SK-N-SH (cell line): ENCODE measurements at regions not wholly inside any gene's neighbourhood (a gene's known extent, or its start where the extent isn't known, plus 50 kb on each side); places are given as distances from the start of the nearest gene placed in this dataset.

Source experiments
- CTCF ChIA-PET: fragments of 300-600, 350-600 bp; formaldehyde crosslinking; extraction: SDS; loops from one replicate; lab custom pipeline; 2021; lab: Yijun Ruan, JAX
- POLR2A ChIA-PET: fragments of 350-600 bp; sonication (Branson Sonifier 250); formaldehyde crosslinking; extraction: SDS; loops from one replicate; lab custom pipeline; 2020; ENCODE audit warnings: antibody characterized with exemption, inconsistent platforms; lab: Yijun Ruan, JAX
- DNase-seq: peaks from one replicate; pipeline ENCODE4 v3.0.0; 2012
- H2AFZ ChIP-seq: fragments of 200-600 bp; sonication (generic); 2 replicates; pipeline ENCODE4 v1.8.1; 2016; ENCODE audit warnings: antibody characterized with exemption, mild to moderate bottlenecking, low read depth
- H3F3A ChIP-seq: fragments of 200-600 bp; sonication (generic); replicated peaks from 2 replicates; pipeline ENCODE3; 2016; ENCODE audit warnings: antibody characterized with exemption, mild to moderate bottlenecking; ENCODE audit not compliant: insufficient read depth
- H3K27ac ChIP-seq, 2 experiments: fragments of 200-500 bp in 1 of 2; fragments of 200-600 bp in 1 of 2; sonication (Bioruptor generic) in 1 of 2; sonication (generic), shearing (Covaris generic) in 1 of 2; 2 replicates each; pipeline versions ENCODE4 v1.5.1 to v1.6.1; 2014 to 2016; ENCODE audit warnings: low read depth in 2 of 2, inconsistent platforms in 1 of 2, low read length in 1 of 2, mild to moderate bottlenecking in 1 of 2, mixed read lengths in 1 of 2
- H3K27me3 ChIP-seq: fragments of 200-600 bp; sonication (generic), shearing (Covaris generic); 2 replicates; pipeline ENCODE4 v1.6.1; 2016; ENCODE audit warnings: mixed run types; ENCODE audit not compliant: insufficient read depth
- H3K36me3 ChIP-seq, 2 experiments: fragments of 200-500 bp in 1 of 2; fragments of 200-600 bp in 1 of 2; sonication (Bioruptor generic) in 1 of 2; sonication (generic) in 1 of 2; replicated peaks in 1 of 2; 2 replicates each; pipeline versions ENCODE3 to v1.5.1; 2014 to 2016; ENCODE audit warnings: low read length in 1 of 2, mild to moderate bottlenecking in 1 of 2; ENCODE audit not compliant: insufficient read depth in 2 of 2, control insufficient read depth in 1 of 2
- H3K4me1 ChIP-seq, 2 experiments: fragments of 200-500 bp in 1 of 2; fragments of 200-600 bp in 1 of 2; sonication (Bioruptor generic) in 1 of 2; sonication (generic), shearing (Covaris generic) in 1 of 2; 2 replicates each; pipeline versions ENCODE4 v1.5.1 to v1.6.1; 2014 to 2016; ENCODE audit warnings: low read depth in 1 of 2, low read length in 1 of 2, mixed run types in 1 of 2; ENCODE audit not compliant: insufficient read depth in 2 of 2, control insufficient read depth in 1 of 2
- H3K4me2 ChIP-seq: fragments of 200-600 bp; sonication (generic), shearing (Covaris generic); 2 replicates; pipeline ENCODE4 v1.6.1; 2017; ENCODE audit warnings: mixed run types
- H3K4me3 ChIP-seq, 2 experiments: fragments of 200-500 bp in 1 of 2; fragments of 200-600 bp in 1 of 2; sonication (Bioruptor generic) in 1 of 2; sonication (generic), shearing (Covaris generic) in 1 of 2; 2 replicates each; pipeline versions ENCODE4 v1.5.1 to v1.8.1; 2014 to 2016; ENCODE audit warnings: low read depth in 2 of 2, inconsistent platforms in 1 of 2, low read length in 1 of 2, mild to moderate bottlenecking in 1 of 2, mixed read lengths in 1 of 2, moderate library complexity in 1 of 2
- H3K79me2 ChIP-seq: fragments of 200-600 bp; sonication (generic); 2 replicates; pipeline ENCODE4 v1.8.1; 2017; ENCODE audit warnings: mild to moderate bottlenecking; ENCODE audit not compliant: insufficient read depth
- H3K9ac ChIP-seq: fragments of 200-600 bp; sonication (generic); 2 replicates; pipeline ENCODE4 v1.6.1; 2017; ENCODE audit warnings: mixed run types
- H3K9me2 ChIP-seq: fragments of 200-600 bp; sonication (generic); 2 replicates; pipeline ENCODE4 v1.6.1; 2017; ENCODE audit warnings: mixed run types
- H3K9me3 ChIP-seq: fragments of 200-600 bp; sonication (generic); 2 replicates; pipeline ENCODE4 v1.6.1; 2017; ENCODE audit warnings: mixed run types, mild to moderate bottlenecking, moderate library complexity
- H4K20me1 ChIP-seq: fragments of 200-600 bp; sonication (generic); 2 replicates; pipeline ENCODE4 v1.6.1; 2017; ENCODE audit warnings: mild to moderate bottlenecking, mixed run types; ENCODE audit not compliant: insufficient read depth
- CHD2 ChIP-seq: fragments of 150-350 bp; IDR thresholded peaks from 2 replicates; pipeline ENCODE4 v1.6.1; 2018; ENCODE audit warnings: low read length; ENCODE audit not compliant: partially characterized antibody
- CTCF ChIP-seq: fragments of 200-600 bp; sonication (generic); IDR thresholded peaks from 2 replicates; pipeline ENCODE4 v1.6.1; 2017; ENCODE audit warnings: antibody characterized with exemption, mild to moderate bottlenecking, moderate library complexity
- EP300 ChIP-seq, 2 experiments: IDR thresholded peaks; 2 replicates each; pipeline versions ENCODE4 v1.4.0 to v1.6.1; 2012; ENCODE audit warnings: borderline replicate concordance in 1 of 2, low read depth in 1 of 2, low read length in 1 of 2
- FOXM1 ChIP-seq: IDR thresholded peaks from 2 replicates; pipeline ENCODE4 v1.4.0; 2012; ENCODE audit warnings: low read depth, mild to moderate bottlenecking
- GABPA ChIP-seq: IDR thresholded peaks from 2 replicates; pipeline ENCODE4 v1.4.0; 2012; ENCODE audit warnings: low read depth, mild to moderate bottlenecking
- IRF3 ChIP-seq: fragments of 150-350 bp; IDR thresholded peaks from 2 replicates; pipeline ENCODE4 v1.6.1; 2016; ENCODE audit warnings: mild to moderate bottlenecking, low read depth, low read length
- JUND ChIP-seq: IDR thresholded peaks from 2 replicates; pipeline ENCODE4 v1.4.0; 2012
- MAX ChIP-seq: IDR thresholded peaks from 2 replicates; pipeline ENCODE4 v1.4.0; 2012; ENCODE audit warnings: low read depth
- PBX3 ChIP-seq: IDR thresholded peaks from 2 replicates; pipeline ENCODE4; 2012
- RAD21 ChIP-seq: IDR thresholded peaks from 2 replicates; pipeline ENCODE4 v1.6.1; 2012; ENCODE audit warnings: mild to moderate bottlenecking, low read length
- RCOR1 ChIP-seq: fragments of 150-350 bp; IDR thresholded peaks from 2 replicates; pipeline ENCODE4 v1.6.1; 2017; ENCODE audit warnings: antibody characterized with exemption, low read length
- REST ChIP-seq: IDR thresholded peaks from 2 replicates; pipeline ENCODE4 v1.6.1; 2012; ENCODE audit warnings: mild to moderate bottlenecking, low read depth, low read length, moderate library complexity
- RFX5 ChIP-seq: IDR thresholded peaks from 2 replicates; pipeline ENCODE4 v1.6.1; 2012; ENCODE audit warnings: mild to moderate bottlenecking, improper control_type of control experiment, low read length
- SIN3A ChIP-seq: IDR thresholded peaks from 2 replicates; pipeline ENCODE4 v1.6.1; 2012; ENCODE audit warnings: low read depth, mild to moderate bottlenecking, low read length, moderate library complexity, borderline replicate concordance
- SMC3 ChIP-seq: IDR thresholded peaks from 2 replicates; pipeline ENCODE4 v1.6.1; 2012; ENCODE audit warnings: low read depth, low read length, improper control_type of control experiment
- TAF1 ChIP-seq: IDR thresholded peaks from 2 replicates; pipeline ENCODE4 v1.6.1; 2012; ENCODE audit warnings: low read depth, mild to moderate bottlenecking, low read length, moderate library complexity, borderline replicate concordance
- TCF12 ChIP-seq: IDR thresholded peaks from 2 replicates; pipeline ENCODE4 v1.4.0; 2012
- WGBS: methylation state at CpG from one replicate; pipeline ENCODE4 v1.1.6; 2017; ENCODE audit warnings: low lambda C conversion rate; 5-methylcytosine and 5-hydroxymethylcytosine counted together

GRCh38 chr2:7672027-7672684 is 754.9 kb downstream of the RNF144A start:
- DNase-seq, result peak; percentile 49
- no peaks in the 10 kb centered on the region for H3F3A ChIP-seq
- H3K9ac ChIP-seq, result no peak overlapping the region
- no peaks in the 10 kb centered on the region for H3K9me3 ChIP-seq
- H3K27ac ChIP-seq, result no peak overlapping the region
- H3K4me3 ChIP-seq, result peak overlapping the region in 1 of 2 experiments; percentile 39; a peak in 1 of 4 replicates
- no peak for TF ChIP-seq CHD2
- no peak for TF ChIP-seq RCOR1
- peak; percentile 65 for TF ChIP-seq CTCF
- TF ChIP-seq RAD21, result peak; percentile 74
- TF ChIP-seq SMC3, result peak; percentile 70
- no peak for TF ChIP-seq REST
- no peak for TF ChIP-seq SIN3A
- no peak for TF ChIP-seq JUND
- TF ChIP-seq EP300 (IDR thresholded peaks at IDR 0.05; ENCODE audit: borderline replicate concordance in 1 of 2, low read depth in 1 of 2, low read length in 1 of 2), result no peak
- no peak overlapping the region for H3K4me2 ChIP-seq
- H2AFZ ChIP-seq, result no peak overlapping the region
- ChIA-PET POLR2A (no interaction called here), CTCF (interaction anchor here (0.7 to 6.6 kb wide), 20 partner anchors 12 to 630 kb away, joined by 3 to 42 read pairs (median 4); no protein-coding TSS in a partner anchor)
- no peaks in the 10 kb centered on the region for H3K27me3 ChIP-seq
- H3K36me3 ChIP-seq, result no peaks in the 10 kb centered on the region
- H3K4me1 ChIP-seq, result no peaks in the 10 kb centered on the region; a peak in 1 of 4 replicates
- no peaks in the 10 kb centered on the region for H3K79me2 ChIP-seq
- H3K9me2 ChIP-seq, result no peaks in the 10 kb centered on the region
- H4K20me1 ChIP-seq, result no peaks in the 10 kb centered on the region
- 70% methylated on average over 8 of the region's 8 CpGs for WGBS

GRCh38 chr2:7672685-7673071 is 755.5 kb downstream of the RNF144A start:
- Histone ChIP-seq H3K27ac (no peak overlapping the region), H3K79me2 (no peaks in the 10 kb centered on the region), H3K27me3 (no peaks in the 10 kb centered on the region), H3K4me2 (no peak overlapping the region), H4K20me1 (no peaks in the 10 kb centered on the region), H3F3A (no peaks in the 10 kb centered on the region), H3K4me3 (no peak overlapping the region), H3K9me2 (no peaks in the 10 kb centered on the region), H3K4me1 (no peaks in the 10 kb centered on the region; a peak in 1 of 4 replicates), H2AFZ (no peak overlapping the region), H3K9me3 (no peaks in the 10 kb centered on the region), H3K9ac (no peak overlapping the region), H3K36me3 (no peaks in the 10 kb centered on the region)
- CTCF ChIA-PET, result interaction anchor here (1.0 to 6.6 kb wide), 8 partner anchors 12 to 263 kb away, joined by 3 to 42 read pairs (median 5); no protein-coding TSS in a partner anchor
- POLR2A ChIA-PET, result no interaction called here
- no peak for DNase-seq
- TF ChIP-seq SMC3, result no peak
- TF ChIP-seq RFX5, result no peak
- TF ChIP-seq TAF1, result no peak
- no peak for TF ChIP-seq JUND
- no peak for TF ChIP-seq PBX3
- TF ChIP-seq MAX, result no peak
- TF ChIP-seq SIN3A, result no peak
- no peak for TF ChIP-seq IRF3
- no peak for TF ChIP-seq RAD21
- no peak for TF ChIP-seq RCOR1
- TF ChIP-seq GABPA, result no peak
- no peak for TF ChIP-seq FOXM1
- TF ChIP-seq TCF12, result no peak
- WGBS, result 80% methylated on average over 5 of the region's 5 CpGs
